Activated CD4-positive, alpha-beta T cell treated with anti-CD3 and anti-CD28 coated beads, Interleukin-2, amount 50 U/mL, for 1 hour (primary cell): ENCODE measurements at regions not wholly inside any gene's neighbourhood (a gene's known extent, or its start where the extent isn't known, plus 50 kb on each side); places are given as distances from the start of the nearest gene placed in this dataset.
"Not testable (repeated sequence)": the region's sequence is repeated elsewhere in the genome, so short reads cannot be mapped to it uniquely, and the experiment has no call there.

ENCODE experiments used
- DNase-seq: peaks from one replicate; pipeline ENCODE4 v3.0.0-alpha.2; 2020

- DNase-seq: no peak
Observed at GRCh38 chr15:66968806-66969596, 96.4 kb upstream of the SMAD3 start.

GRCh38 chr15:66974131-66974530 lies 91.3 kb upstream of the SMAD3 start:
- DNase-seq: not testable (repeated sequence)

- not testable (repeated sequence) for DNase-seq
Observed at GRCh38 chr15:66976106-66976640, 89.2 kb upstream of the SMAD3 start.

GRCh38 chr15:66980326-66980725 lies 85.1 kb upstream of the SMAD3 start:
- not testable (repeated sequence) for DNase-seq

- no peak for DNase-seq
Observed at GRCh38 chr15:66981771-66982170, 83.6 kb upstream of the SMAD3 start.

GRCh38 chr15:66982250-66982649 lies 83.2 kb upstream of the SMAD3 start:
- no peak for DNase-seq

GRCh38 chr15:66982816-66983215 lies 82.6 kb upstream of the SMAD3 start:
- DNase-seq: no peak

- no peak for DNase-seq
Observed at GRCh38 chr15:66985653-66986052, 79.7 kb upstream of the SMAD3 start.

GRCh38 chr15:66986951-66987350 lies 78.5 kb upstream of the SMAD3 start:
- no peak for DNase-seq

GRCh38 chr15:66993090-66993489 lies 72.3 kb upstream of the SMAD3 start:
- DNase-seq: no peak

GRCh38 chr15:66993874-66994696 lies 71.3 kb upstream of the SMAD3 start:
- no peak for DNase-seq

- DNase-seq: no peak
Observed at GRCh38 chr15:66994927-66995656, 70.3 kb upstream of the SMAD3 start.

GRCh38 chr15:66996094-66996493 lies 69.3 kb upstream of the SMAD3 start:
- DNase-seq: no peak

GRCh38 chr15:66997212-66997611 lies 68.2 kb upstream of the SMAD3 start:
- no peak for DNase-seq

GRCh38 chr15:66998234-66998633 lies 67.2 kb upstream of the SMAD3 start:
- DNase-seq: not testable (repeated sequence)

- DNase-seq: no peak
Observed at GRCh38 chr15:66999046-66999968, 66.1 kb upstream of the SMAD3 start.

GRCh38 chr15:67000896-67001295 lies 64.5 kb upstream of the SMAD3 start:
- DNase-seq: no peak

- no peak for DNase-seq
Observed at GRCh38 chr15:67002368-67002767, 63.0 kb upstream of the SMAD3 start.

GRCh38 chr15:67003586-67003985 lies 61.8 kb upstream of the SMAD3 start:
- DNase-seq: no peak

- no peak for DNase-seq
Observed at GRCh38 chr15:67004142-67004541, 61.3 kb upstream of the SMAD3 start.

GRCh38 chr15:67005294-67005996 lies 60.0 kb upstream of the SMAD3 start:
- DNase-seq: no peak
